Testis (tissue), 2 donors: ENCODE measurements at regions not wholly inside any gene's neighbourhood (a gene's known extent, or its start where the extent isn't known, plus 50 kb on each side); places are given as distances from the start of the nearest gene placed in this dataset.

Source experiments
- DNase-seq: peaks from one replicate; pipeline ENCODE4 v3.0.0-alpha.2; 2019
- H3K27ac ChIP-seq, 2 donors: fragments of 200-600 bp; sonication (generic); one replicate each; pipeline ENCODE4 v1.5.1; 2019
- H3K27me3 ChIP-seq: fragments of 200-600 bp; sonication (generic); one replicate; pipeline ENCODE4 v1.5.1; 2019
- H3K36me3 ChIP-seq: fragments of 200-600 bp; sonication (generic); one replicate; pipeline ENCODE4 v1.5.1; 2017; ENCODE audit warnings: low read depth; ENCODE audit errors: missing control alignments
- H3K4me1 ChIP-seq: fragments of 200-600 bp; sonication (generic); one replicate; pipeline ENCODE4 v1.5.1; 2019
- H3K4me3 ChIP-seq, 2 donors: fragments of 200-600 bp; sonication (generic); one replicate each; pipeline ENCODE4 v1.5.1; 2017 to 2019
- H3K9me3 ChIP-seq: fragments of 200-600 bp; sonication (generic); one replicate; pipeline ENCODE4 v1.5.1; 2017
- CTCF ChIP-seq, 3 experiments: fragments of 450-650 bp in 2 of 3; fragments of 200-600 bp in 1 of 3; sonication (generic) in 1 of 3; IDR thresholded peaks; one replicate each; pipeline ENCODE4 v1.5.1; 2016 to 2019; ENCODE audit warnings: antibody characterized with exemption in 3 of 3, mild to moderate bottlenecking in 2 of 3, moderate library complexity in 1 of 3
- POLR2A ChIP-seq: fragments of 450-650 bp; IDR thresholded peaks from one replicate; pipeline ENCODE4 v1.6.1; 2017; ENCODE audit warnings: antibody characterized with exemption, mild to moderate bottlenecking, moderate library complexity
- WGBS, 2 donors: methylation state at CpG; one replicate each; pipeline ENCODE4 v1.1.5; 2018; 5-methylcytosine and 5-hydroxymethylcytosine counted together
- intact Hi-C: fragments of 100-400 bp; cut with DNase I; formaldehyde crosslinking; loops from one replicate; pipeline ENCODE4 v1.15.1; 2023; ENCODE audit warnings: low total_unique reads

GRCh38 chr1:239805042-239805441, 286.6 kb upstream of the FMN2 start:
- no peak for TF ChIP-seq CTCF (IDR thresholded peaks at IDR 0.05)
- no peak for TF ChIP-seq POLR2A

GRCh38 chr1:239805851-239806772, 285.6 kb upstream of the FMN2 start:
- H3K4me3 ChIP-seq: no peak overlapping the region
- H3K9me3 ChIP-seq: no peaks in the 10 kb centered on the region
- no peaks in the 10 kb centered on the region for H3K4me1 ChIP-seq
- no peaks in the 10 kb centered on the region for H3K27me3 ChIP-seq
- H3K36me3 ChIP-seq: no peaks in the 10 kb centered on the region
- no peak for DNase-seq
- no peak overlapping the region for H3K27ac ChIP-seq
- intact Hi-C loops: no loop called here
- 58 to 62% methylated on average over 10 of the region's 10 CpGs for WGBS, 2 donors
- no peak for TF ChIP-seq CTCF (IDR thresholded peaks at IDR 0.05)
- TF ChIP-seq POLR2A: no peak

More at GRCh38 chr1:239805042-239805441, 286.6 kb upstream of the FMN2 start:
- H3K36me3 ChIP-seq: no peaks in the 10 kb centered on the region
- no peaks in the 10 kb centered on the region for H3K27me3 ChIP-seq
- H3K9me3 ChIP-seq: no peaks in the 10 kb centered on the region
- no peak overlapping the region for H3K27ac ChIP-seq
- DNase-seq: no peak
- intact Hi-C loops: no loop called here
- WGBS, 2 donors: 94 to 100% methylated on average over 4 of the region's 4 CpGs
- no peaks in the 10 kb centered on the region for H3K4me1 ChIP-seq
- H3K4me3 ChIP-seq: no peak overlapping the region

GRCh38 chr1:239806897-239807296, 284.8 kb upstream of the FMN2 start:
- Histone ChIP-seq H3K27me3 (no peaks in the 10 kb centered on the region), H3K9me3 (no peaks in the 10 kb centered on the region), H3K4me3 (no peak overlapping the region), H3K27ac (no peak overlapping the region), H3K4me1 (no peaks in the 10 kb centered on the region), H3K36me3 (no peaks in the 10 kb centered on the region)
- TF ChIP-seq CTCF (IDR thresholded peaks at IDR 0.05): no peak
- TF ChIP-seq POLR2A: no peak
- DNase-seq: no peak
- intact Hi-C loops: no loop called here
- WGBS, 2 donors: 92 to 98% methylated on average over 2 of the region's 2 CpGs

- Histone ChIP-seq H3K36me3 (no peaks in the 10 kb centered on the region), H3K27me3 (no peaks in the 10 kb centered on the region), H3K9me3 (no peaks in the 10 kb centered on the region), H3K27ac (no peak overlapping the region), H3K4me3 (no peak overlapping the region), H3K4me1 (no peaks in the 10 kb centered on the region)
- no peak for DNase-seq
- TF ChIP-seq CTCF (IDR thresholded peaks at IDR 0.05) (no peak), POLR2A (no peak)
- intact Hi-C loops: no loop called here
Observed at GRCh38 chr1:239807361-239807760, 284.3 kb upstream of the FMN2 start.

GRCh38 chr1:239810061-239810481, 281.6 kb upstream of the FMN2 start:
- Histone ChIP-seq H3K9me3 (no peaks in the 10 kb centered on the region), H3K36me3 (no peaks in the 10 kb centered on the region), H3K27ac (no peak overlapping the region), H3K4me1 (no peaks in the 10 kb centered on the region), H3K4me3 (no peak overlapping the region), H3K27me3 (no peaks in the 10 kb centered on the region)
- DNase-seq: no peak
- 82 to 88% methylated on average over 7 to 8 of the region's 8 CpGs for WGBS, 2 donors
- intact Hi-C loops: no loop called here
- TF ChIP-seq CTCF (IDR thresholded peaks at IDR 0.05) (no peak), POLR2A (no peak)
